H9 (cell line): ENCODE measurements at regions not wholly inside any gene's neighbourhood (a gene's known extent, or its start where the extent isn't known, plus 50 kb on each side); places are given as distances from the start of the nearest gene placed in this dataset.

Source experiments
- DNase-seq: peaks from one replicate; pipeline ENCODE4 v3.0.0-alpha.2; 2017
- H2AFZ ChIP-seq: one replicate; pipeline ENCODE4 v1.6.1; 2013; ENCODE audit warnings: mild to moderate bottlenecking, low read length, control low read depth, moderate library complexity
- H2AK5ac ChIP-seq: 2 replicates; pipeline ENCODE4 v1.6.1; 2013; ENCODE audit warnings: low read length, control low read depth, mixed read lengths; ENCODE audit not compliant: insufficient read length
- H2BK120ac ChIP-seq: one replicate; pipeline ENCODE4 v1.6.1; 2013; ENCODE audit warnings: low read depth, mild to moderate bottlenecking, low read length, control low read depth, inconsistent platforms; ENCODE audit not compliant: poor library complexity, severe bottlenecking
- H2BK12ac ChIP-seq: 2 replicates; pipeline ENCODE4 v1.6.1; 2013; ENCODE audit warnings: low read length, control low read depth, mixed read lengths, low read depth; ENCODE audit not compliant: insufficient read length
- H2BK15ac ChIP-seq: 2 replicates; pipeline ENCODE4 v1.6.1; 2013; ENCODE audit warnings: low read depth, low read length, control low read depth
- H2BK20ac ChIP-seq: one replicate; pipeline ENCODE4 v1.6.1; 2013; ENCODE audit warnings: low read depth, mild to moderate bottlenecking, low read length, control low read depth, inconsistent platforms; ENCODE audit not compliant: poor library complexity, severe bottlenecking
- H2BK5ac ChIP-seq: 2 replicates; pipeline ENCODE4 v1.6.1; 2013; ENCODE audit warnings: low read length, control low read depth, mixed read lengths; ENCODE audit not compliant: insufficient read length
- H3K14ac ChIP-seq: 2 replicates; pipeline ENCODE4 v1.6.1; 2013; ENCODE audit warnings: low read length, control low read depth; ENCODE audit not compliant: insufficient read depth
- H3K18ac ChIP-seq: 2 replicates; pipeline ENCODE4 v1.6.1; 2013; ENCODE audit warnings: low read depth, mild to moderate bottlenecking, mixed read lengths, low read length, control low read depth; ENCODE audit not compliant: insufficient read length
- H3K23ac ChIP-seq: 2 replicates; pipeline ENCODE4 v1.6.1; 2013; ENCODE audit warnings: low read length, control low read depth, mixed read lengths, low read depth; ENCODE audit not compliant: insufficient read length
- H3K23me2 ChIP-seq: 2 replicates; pipeline ENCODE4 v1.6.1; 2013; ENCODE audit warnings: low read depth, mild to moderate bottlenecking, mixed read lengths, low read length, control low read depth; ENCODE audit not compliant: insufficient read length, poor library complexity, severe bottlenecking
- H3K27ac ChIP-seq: 2 replicates; pipeline ENCODE4 v1.5.1; 2013; ENCODE audit warnings: low read length, control low read depth, mixed read lengths, low read depth; ENCODE audit not compliant: insufficient read length
- H3K27me3 ChIP-seq: 2 replicates; pipeline ENCODE4 v1.6.1; 2013; ENCODE audit warnings: low read length, control low read depth, inconsistent platforms; ENCODE audit not compliant: insufficient read depth
- H3K4ac ChIP-seq: 2 replicates; pipeline ENCODE4 v1.6.1; 2013; ENCODE audit warnings: low read depth, mild to moderate bottlenecking, control low read depth, inconsistent platforms, low read length, moderate library complexity
- H3K4me1 ChIP-seq: 2 replicates; pipeline ENCODE4 v1.6.1; 2013; ENCODE audit warnings: low read length, control low read depth, inconsistent platforms; ENCODE audit not compliant: insufficient read depth
- H3K4me2 ChIP-seq: 2 replicates; pipeline ENCODE4 v1.6.1; 2013; ENCODE audit warnings: low read length, control low read depth, mixed read lengths; ENCODE audit not compliant: insufficient read length, insufficient read depth
- H3K56ac ChIP-seq: 2 replicates; pipeline ENCODE4 v1.6.1; 2013; ENCODE audit warnings: low read depth, mild to moderate bottlenecking, mixed read lengths, low read length, control low read depth; ENCODE audit not compliant: insufficient read length
- H3K79me1 ChIP-seq: 2 replicates; pipeline ENCODE4 v1.6.1; 2013; ENCODE audit warnings: low read depth, mild to moderate bottlenecking, moderate library complexity, low read length, control low read depth, inconsistent platforms; ENCODE audit not compliant: insufficient read depth, poor library complexity, severe bottlenecking
- H3K79me2 ChIP-seq: 2 replicates; pipeline ENCODE4 v1.6.1; 2013; ENCODE audit warnings: low read length, control low read depth, inconsistent platforms; ENCODE audit not compliant: insufficient read depth
- H3K9ac ChIP-seq: 2 replicates; pipeline ENCODE4 v1.6.1; 2013; ENCODE audit warnings: low read length, control low read depth, mixed read lengths; ENCODE audit not compliant: insufficient read length; ENCODE audit errors: extremely low read depth
- H3K9me3 ChIP-seq: one replicate; pipeline ENCODE4 v1.6.1; 2013; ENCODE audit warnings: low read depth, low read length, inconsistent platforms; ENCODE audit not compliant: control insufficient read depth
- H3T11ph ChIP-seq: one replicate; pipeline ENCODE4 v1.6.1; 2013; ENCODE audit warnings: mild to moderate bottlenecking, low read length, control low read depth, inconsistent platforms
- H4K20me1 ChIP-seq: one replicate; pipeline ENCODE4 v1.6.1; 2013; ENCODE audit not compliant: control insufficient read depth, insufficient read length, insufficient read depth
- H4K5ac ChIP-seq: 2 replicates; pipeline ENCODE4 v1.6.1; 2013; ENCODE audit warnings: low read depth, mild to moderate bottlenecking, mixed read lengths, low read length, control low read depth; ENCODE audit not compliant: insufficient read length
- H4K8ac ChIP-seq: replicated peaks from 2 replicates; pipeline ENCODE4 v1.6.1; 2013; ENCODE audit warnings: low read length, control low read depth, mixed read lengths, low read depth; ENCODE audit not compliant: insufficient read length
- H4K91ac ChIP-seq: 2 replicates; pipeline ENCODE4 v1.6.1; 2013; ENCODE audit warnings: low read depth, mild to moderate bottlenecking, moderate library complexity, mixed read lengths, low read length, control low read depth; ENCODE audit not compliant: insufficient read length
- H3K27ac Mint-ChIP-seq, 3 experiments: 2 replicates in 2 of 3; 3 replicates in 1 of 3; pipeline ENCODE4 v1.8.0; 2020 to 2021; ENCODE audit warnings: mixed read lengths in 3 of 3, mild to moderate bottlenecking in 1 of 3, moderate library complexity in 1 of 3
- H3K27me3 Mint-ChIP-seq: 2 replicates; pipeline ENCODE4 v1.8.0; 2021; ENCODE audit warnings: low read depth, mild to moderate bottlenecking, moderate library complexity, mixed read lengths
- H3K36me3 Mint-ChIP-seq, 3 experiments: 2 replicates in 2 of 3; 3 replicates in 1 of 3; pipeline ENCODE4 v1.8.0; 2020 to 2021; ENCODE audit warnings: low read depth in 3 of 3, mixed read lengths in 3 of 3; ENCODE audit not compliant: insufficient read depth in 1 of 3
- H3K4me1 Mint-ChIP-seq, 2 experiments: 2 replicates each; pipeline ENCODE4 v1.8.0; 2020; ENCODE audit warnings: mixed read lengths in 2 of 2
- H3K4me3 Mint-ChIP-seq, 2 experiments: 2 replicates in 1 of 2; 3 replicates in 1 of 2; pipeline ENCODE4 v1.8.0; 2020 to 2021; ENCODE audit warnings: mild to moderate bottlenecking in 2 of 2, mixed read lengths in 2 of 2, moderate library complexity in 1 of 2
- H3K9me3 Mint-ChIP-seq, 2 experiments: 2 replicates in 1 of 2; 3 replicates in 1 of 2; pipeline ENCODE4 v1.8.0; 2020; ENCODE audit warnings: mild to moderate bottlenecking in 2 of 2, mixed read lengths in 2 of 2, moderate library complexity in 1 of 2
- CTCF ChIP-seq: fragments of 200-600 bp; sonication (generic); conservative IDR thresholded peaks from 3 replicates; pipeline ENCODE4 v1.8.0; 2021; ENCODE audit warnings: antibody characterized with exemption, mild to moderate bottlenecking

GRCh38 chr12:16093825-16094224 lies 182.7 kb downstream of the DERA start:
- Histone ChIP-seq H4K8ac (no peak overlapping the region), H2BK20ac (no peak overlapping the region), H3K14ac (no peak overlapping the region), H2BK120ac (no peak overlapping the region), H3K4me2 (no peak overlapping the region), H4K20me1 (no peaks in the 10 kb centered on the region), H2BK15ac (no peak overlapping the region), H3K79me2 (no peaks in the 10 kb centered on the region), H2BK5ac (no peak overlapping the region), H4K91ac (no peak overlapping the region), H3K23me2 (no peaks in the 10 kb centered on the region), H3K79me1 (no peaks in the 10 kb centered on the region), H3K23ac (no peak overlapping the region), H3T11ph (no peak overlapping the region), H3K18ac (no peak overlapping the region), H3K9me3 (no peaks in the 10 kb centered on the region), H4K5ac (no peak overlapping the region), H3K56ac (no peak overlapping the region), H3K27me3 (no peaks in the 10 kb centered on the region), H3K27ac (no peak overlapping the region), H3K9ac (no peak overlapping the region), H3K4me1 (no peaks in the 10 kb centered on the region), H2AK5ac (no peak overlapping the region), H2AFZ (no peak overlapping the region), H2BK12ac (no peak overlapping the region), H3K4ac (no peak overlapping the region)
- H3K27ac Mint-ChIP-seq: no peak overlapping the region
- TF ChIP-seq CTCF: no peak
- H3K4me3 Mint-ChIP-seq: no peak overlapping the region
- H3K36me3 Mint-ChIP-seq: peaks cover 3 to 17% (median 5%) of the 10 kb centered on the region in 3 experiments; a peak in 4 of 7 replicates
- no peaks in the 10 kb centered on the region for H3K4me1 Mint-ChIP-seq
- peaks cover 3% of the 10 kb centered on the region; the same call in 1 of the 2 replicates for H3K27me3 Mint-ChIP-seq
- no peak for DNase-seq
- H3K9me3 Mint-ChIP-seq: peaks cover 16 to 18% of the 10 kb centered on the region in 2 experiments; a peak in 4 of 5 replicates
